GM12878 (cell line): ENCODE measurements at regions not wholly inside any gene's neighbourhood (a gene's known extent, or its start where the extent isn't known, plus 50 kb on each side); places are given as distances from the start of the nearest gene placed in this dataset.

Source experiments
- BHLHE40 ChIP-seq, 2 experiments: fragments of 450-650 bp in 1 of 2; IDR thresholded peaks; 2 replicates each; pipeline ENCODE4 v1.6.1; 2011 to 2017; ENCODE audit warnings: low read depth in 2 of 2, borderline replicate concordance in 1 of 2, improper control_type of control experiment in 1 of 2, low read length in 1 of 2, mild to moderate bottlenecking in 1 of 2
- CTCF ChIP-seq, 3 experiments: IDR thresholded peaks in 2 of 3; conservative IDR thresholded peaks in 1 of 3; 2 replicates each; pipeline ENCODE4 v1.5.1; 2011; ENCODE audit warnings: low read depth in 3 of 3, low read length in 3 of 3, mild to moderate bottlenecking in 3 of 3, control low read depth in 2 of 3, moderate library complexity in 2 of 3, inconsistent platforms in 1 of 3, mixed read lengths in 1 of 3; ENCODE audit not compliant: control insufficient read depth in 2 of 3, insufficient read depth in 1 of 3; ENCODE audit errors: extremely low read depth in 1 of 3
- FOXM1 ChIP-seq: IDR thresholded peaks from 2 replicates; pipeline ENCODE4 v1.6.1; 2012; ENCODE audit warnings: low read depth, mild to moderate bottlenecking, inconsistent platforms, low read length, moderate library complexity
- IRF4 ChIP-seq: IDR thresholded peaks from 2 replicates; pipeline ENCODE4 v1.6.1; 2011; ENCODE audit warnings: low read depth, low read length
- LARP7 ChIP-seq: fragments of 450-650 bp; IDR thresholded peaks from 2 replicates; pipeline ENCODE4 v1.6.1; 2017; ENCODE audit warnings: mild to moderate bottlenecking
- NRF1 ChIP-seq: conservative IDR thresholded peaks from 2 replicates; pipeline ENCODE4 v1.6.1; 2011; ENCODE audit warnings: mild to moderate bottlenecking, low read depth, low read length, improper control_type of control experiment
- STAT1 ChIP-seq: fragments of 450-650 bp; conservative IDR thresholded peaks from 2 replicates; pipeline ENCODE4 v1.6.1; 2014; ENCODE audit warnings: antibody characterized with exemption, mild to moderate bottlenecking
- YY1 ChIP-seq: IDR thresholded peaks from 2 replicates; pipeline ENCODE4 v1.6.1; 2011; ENCODE audit warnings: low read depth, mild to moderate bottlenecking, low read length
- TF ChIP-seq, protein P1 (sequence below): IDR thresholded peaks from 2 replicates; pipeline ENCODE4 v1.6.1; 2012; ENCODE audit warnings: improper control_type of control experiment, low read depth, low read length; ENCODE audit not compliant: insufficient replicate concordance
- TF ChIP-seq, protein P2 (sequence below): IDR thresholded peaks from 2 replicates; pipeline ENCODE4 v1.6.1; 2012; ENCODE audit warnings: mild to moderate bottlenecking, low read depth, low read length

GRCh38 chr20:39874049-39874893 is 814.8 kb downstream of the MAFB start (continued):
- TF ChIP-seq, protein P1, sequence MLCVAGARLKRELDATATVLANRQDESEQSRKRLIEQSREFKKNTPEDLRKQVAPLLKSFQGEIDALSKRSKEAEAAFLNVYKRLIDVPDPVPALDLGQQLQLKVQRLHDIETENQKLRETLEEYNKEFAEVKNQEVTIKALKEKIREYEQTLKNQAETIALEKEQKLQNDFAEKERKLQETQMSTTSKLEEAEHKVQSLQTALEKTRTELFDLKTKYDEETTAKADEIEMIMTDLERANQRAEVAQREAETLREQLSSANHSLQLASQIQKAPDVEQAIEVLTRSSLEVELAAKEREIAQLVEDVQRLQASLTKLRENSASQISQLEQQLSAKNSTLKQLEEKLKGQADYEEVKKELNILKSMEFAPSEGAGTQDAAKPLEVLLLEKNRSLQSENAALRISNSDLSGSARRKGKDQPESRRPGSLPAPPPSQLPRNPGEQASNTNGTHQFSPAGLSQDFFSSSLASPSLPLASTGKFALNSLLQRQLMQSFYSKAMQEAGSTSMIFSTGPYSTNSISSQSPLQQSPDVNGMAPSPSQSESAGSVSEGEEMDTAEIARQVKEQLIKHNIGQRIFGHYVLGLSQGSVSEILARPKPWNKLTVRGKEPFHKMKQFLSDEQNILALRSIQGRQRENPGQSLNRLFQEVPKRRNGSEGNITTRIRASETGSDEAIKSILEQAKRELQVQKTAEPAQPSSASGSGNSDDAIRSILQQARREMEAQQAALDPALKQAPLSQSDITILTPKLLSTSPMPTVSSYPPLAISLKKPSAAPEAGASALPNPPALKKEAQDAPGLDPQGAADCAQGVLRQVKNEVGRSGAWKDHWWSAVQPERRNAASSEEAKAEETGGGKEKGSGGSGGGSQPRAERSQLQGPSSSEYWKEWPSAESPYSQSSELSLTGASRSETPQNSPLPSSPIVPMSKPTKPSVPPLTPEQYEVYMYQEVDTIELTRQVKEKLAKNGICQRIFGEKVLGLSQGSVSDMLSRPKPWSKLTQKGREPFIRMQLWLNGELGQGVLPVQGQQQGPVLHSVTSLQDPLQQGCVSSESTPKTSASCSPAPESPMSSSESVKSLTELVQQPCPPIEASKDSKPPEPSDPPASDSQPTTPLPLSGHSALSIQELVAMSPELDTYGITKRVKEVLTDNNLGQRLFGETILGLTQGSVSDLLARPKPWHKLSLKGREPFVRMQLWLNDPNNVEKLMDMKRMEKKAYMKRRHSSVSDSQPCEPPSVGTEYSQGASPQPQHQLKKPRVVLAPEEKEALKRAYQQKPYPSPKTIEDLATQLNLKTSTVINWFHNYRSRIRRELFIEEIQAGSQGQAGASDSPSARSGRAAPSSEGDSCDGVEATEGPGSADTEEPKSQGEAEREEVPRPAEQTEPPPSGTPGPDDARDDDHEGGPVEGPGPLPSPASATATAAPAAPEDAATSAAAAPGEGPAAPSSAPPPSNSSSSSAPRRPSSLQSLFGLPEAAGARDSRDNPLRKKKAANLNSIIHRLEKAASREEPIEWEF: no peak
- TF ChIP-seq CTCF (IDR thresholded peaks at IDR 0.05 in 2 of 3, conservative IDR thresholded peaks at IDR 0.05 in 1 of 3; ENCODE audit: control insufficient read depth in 2 of 3, extremely low read depth in 1 of 3, insufficient read depth in 1 of 3, low read depth in 3 of 3, low read length in 3 of 3): peak; percentile 86 to 98 (median 91)
- TF ChIP-seq, protein P2, sequence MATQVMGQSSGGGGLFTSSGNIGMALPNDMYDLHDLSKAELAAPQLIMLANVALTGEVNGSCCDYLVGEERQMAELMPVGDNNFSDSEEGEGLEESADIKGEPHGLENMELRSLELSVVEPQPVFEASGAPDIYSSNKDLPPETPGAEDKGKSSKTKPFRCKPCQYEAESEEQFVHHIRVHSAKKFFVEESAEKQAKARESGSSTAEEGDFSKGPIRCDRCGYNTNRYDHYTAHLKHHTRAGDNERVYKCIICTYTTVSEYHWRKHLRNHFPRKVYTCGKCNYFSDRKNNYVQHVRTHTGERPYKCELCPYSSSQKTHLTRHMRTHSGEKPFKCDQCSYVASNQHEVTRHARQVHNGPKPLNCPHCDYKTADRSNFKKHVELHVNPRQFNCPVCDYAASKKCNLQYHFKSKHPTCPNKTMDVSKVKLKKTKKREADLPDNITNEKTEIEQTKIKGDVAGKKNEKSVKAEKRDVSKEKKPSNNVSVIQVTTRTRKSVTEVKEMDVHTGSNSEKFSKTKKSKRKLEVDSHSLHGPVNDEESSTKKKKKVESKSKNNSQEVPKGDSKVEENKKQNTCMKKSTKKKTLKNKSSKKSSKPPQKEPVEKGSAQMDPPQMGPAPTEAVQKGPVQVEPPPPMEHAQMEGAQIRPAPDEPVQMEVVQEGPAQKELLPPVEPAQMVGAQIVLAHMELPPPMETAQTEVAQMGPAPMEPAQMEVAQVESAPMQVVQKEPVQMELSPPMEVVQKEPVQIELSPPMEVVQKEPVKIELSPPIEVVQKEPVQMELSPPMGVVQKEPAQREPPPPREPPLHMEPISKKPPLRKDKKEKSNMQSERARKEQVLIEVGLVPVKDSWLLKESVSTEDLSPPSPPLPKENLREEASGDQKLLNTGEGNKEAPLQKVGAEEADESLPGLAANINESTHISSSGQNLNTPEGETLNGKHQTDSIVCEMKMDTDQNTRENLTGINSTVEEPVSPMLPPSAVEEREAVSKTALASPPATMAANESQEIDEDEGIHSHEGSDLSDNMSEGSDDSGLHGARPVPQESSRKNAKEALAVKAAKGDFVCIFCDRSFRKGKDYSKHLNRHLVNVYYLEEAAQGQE: peak; percentile 69
- 0 out of 2 replicates have a peak, but pooled peaks have one; percentile 71 for TF ChIP-seq YY1
- TF ChIP-seq BHLHE40 (IDR thresholded peaks at IDR 0.05; ENCODE audit: borderline replicate concordance in 1 of 2, low read depth in 2 of 2, low read length in 1 of 2): peak in 1 of 2 experiments; percentile 39; a peak in 1 of 4 replicates
- TF ChIP-seq FOXM1: no peak
- no peak for TF ChIP-seq STAT1
- TF ChIP-seq NRF1: 0 out of 2 replicates have a peak, but pooled peaks have one; percentile 6
- 0 out of 2 replicates have a peak, but pooled peaks have one; percentile 60 for TF ChIP-seq IRF4
- TF ChIP-seq LARP7: peak; percentile 45; the same call in 1 of the 2 replicates
